ENCODE measurements at regions not wholly inside any gene's neighbourhood (a gene's known extent, or its start where the extent isn't known, plus 50 kb on each side); places are given as distances from the start of the nearest gene placed in this dataset.

DNA sequence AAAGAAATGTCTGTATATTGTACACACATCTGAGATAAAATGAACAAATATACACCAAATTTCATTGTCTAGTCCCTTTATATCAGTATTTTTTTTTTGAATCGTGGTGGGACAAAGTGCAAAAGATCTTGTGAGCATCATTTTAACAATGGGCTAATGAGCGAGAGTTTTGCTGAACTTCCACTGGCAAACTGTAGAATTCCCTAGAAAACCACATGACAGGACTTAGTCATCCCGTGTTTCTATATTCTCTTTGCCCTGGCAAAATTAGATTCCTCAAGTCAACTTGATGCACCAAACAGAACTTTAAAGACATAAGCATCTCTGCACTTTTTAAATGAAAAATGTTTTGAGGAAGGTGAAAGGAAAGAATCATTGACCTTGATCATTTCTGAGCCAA lies 488.2 kb upstream of the PTBP2 start:
- TF ChIP-seq JUN (CRISPR knock-in tag; IDR thresholded peaks at IDR 0.05) (no peak), TRIM24 (CRISPR knock-in tag; IDR thresholded peaks at IDR 0.05) (no peak)
